Natural killer cell (primary cell): ENCODE measurements at regions not wholly inside any gene's neighbourhood (a gene's known extent, or its start where the extent isn't known, plus 50 kb on each side); places are given as distances from the start of the nearest gene placed in this dataset.

Experiments
- ATAC-seq, 3 donors: fragments of 150-1000 bp in 2 of 3; fragments of 200-7000 bp in 1 of 3; cut with Tn5 transposase; 1 replicate in 1 of 3; 2 replicates in 2 of 3; pipeline ENCODE4 v1.10.0; 2021; ENCODE audit warnings: mild to moderate bottlenecking in 2 of 3, moderate library complexity in 2 of 3
- DNase-seq, 2 donors: peaks; one replicate each; pipeline versions ENCODE4 v3.0.0 to v3.0.0-alpha.2; 2013 to 2021; ENCODE audit warnings: mixed read lengths in 1 of 2
- H3K27ac ChIP-seq: one replicate; pipeline ENCODE4 v1.5.1; 2013; ENCODE audit warnings: mild to moderate bottlenecking, low read length
- H3K27me3 ChIP-seq: one replicate; pipeline ENCODE4 v1.6.1; 2013; ENCODE audit warnings: low read length; ENCODE audit not compliant: control insufficient read depth, insufficient read depth
- H3K36me3 ChIP-seq: one replicate; pipeline ENCODE4 v1.6.1; 2013; ENCODE audit warnings: low read length; ENCODE audit not compliant: control insufficient read depth, insufficient read depth
- H3K4me1 ChIP-seq: one replicate; pipeline ENCODE4 v1.6.1; 2013; ENCODE audit warnings: low read length; ENCODE audit not compliant: control insufficient read depth, insufficient read depth
- H3K4me3 ChIP-seq: one replicate; pipeline ENCODE4 v1.5.1; 2013; ENCODE audit warnings: low read length
- H3K9me3 ChIP-seq: one replicate; pipeline ENCODE4 v1.6.1; 2013; ENCODE audit warnings: low read length; ENCODE audit not compliant: control insufficient read depth, insufficient read depth
- H3K27ac Mint-ChIP-seq, 2 donors: one replicate each; pipeline ENCODE4 v1.8.0; 2022; ENCODE audit warnings: mild to moderate bottlenecking in 2 of 2, mixed read lengths in 2 of 2, moderate library complexity in 1 of 2
- H3K27me3 Mint-ChIP-seq, 2 donors: one replicate each; pipeline ENCODE4 v1.8.0; 2022; ENCODE audit warnings: low read depth in 2 of 2, mixed read lengths in 2 of 2
- H3K36me3 Mint-ChIP-seq: one replicate; pipeline ENCODE4 v1.8.0; 2022; ENCODE audit warnings: mixed read lengths
- H3K4me1 Mint-ChIP-seq, 2 donors: one replicate each; pipeline ENCODE4 v1.8.0; 2022; ENCODE audit warnings: mixed read lengths in 2 of 2
- H3K4me3 Mint-ChIP-seq: one replicate; pipeline ENCODE4 v1.8.0; 2022; ENCODE audit warnings: mild to moderate bottlenecking, moderate library complexity, mixed read lengths
- H3K9me3 Mint-ChIP-seq, 2 donors: one replicate each; pipeline ENCODE4 v1.8.0; 2022; ENCODE audit warnings: mixed read lengths in 2 of 2
- WGBS: methylation state at CpG from one replicate; pipeline ENCODE4 v1.1.7; 2013; ENCODE audit warnings: missing lambda C conversion rate; ENCODE audit not compliant: insufficient coverage; 5-methylcytosine and 5-hydroxymethylcytosine counted together
- intact Hi-C: fragments of 100-400 bp; cut with micrococcal nuclease; formaldehyde crosslinking; loops from one replicate; pipeline ENCODE4 v1.14.2; 2022
- TF ChIP-seq, protein P1 (sequence below): fragments of 200-600 bp; IDR thresholded peaks from one replicate; pipeline ENCODE4 v1.8.0; 2022; ENCODE audit warnings: antibody characterized with exemption

DNA sequence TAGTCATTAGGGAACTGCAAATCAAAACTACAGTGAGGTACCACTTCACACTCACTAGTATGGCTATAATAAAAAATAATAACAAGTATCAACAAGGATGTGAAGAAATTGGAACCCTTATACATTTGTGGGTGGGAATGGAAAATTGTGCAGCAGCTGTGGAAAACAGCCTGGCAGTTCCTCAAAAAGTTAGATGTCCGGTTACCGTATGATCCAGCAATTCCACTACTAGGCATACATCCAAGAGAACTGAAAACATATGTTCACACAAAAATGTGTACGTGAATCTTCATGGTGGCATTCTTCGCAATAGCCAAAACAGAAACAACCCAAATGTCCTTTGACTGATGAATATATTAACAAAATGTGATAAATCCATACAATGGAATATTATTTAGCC, 187.9 kb upstream of the LYSMD4 start:
- H3K27ac Mint-ChIP-seq, result no peak overlapping the region
- H3K9me3 Mint-ChIP-seq, result no peaks in the 10 kb centered on the region
- Histone ChIP-seq H3K9me3 (no peaks in the 10 kb centered on the region), H3K4me3 (no peak overlapping the region), H3K27me3 (peaks cover 10% of the 10 kb centered on the region), H3K27ac (no peak overlapping the region), H3K4me1 (peaks cover 6% of the 10 kb centered on the region), H3K36me3 (no peaks in the 10 kb centered on the region)
- ATAC-seq (no peak), DNase-seq (no peak)
- intact Hi-C loops, result loop anchor here (10.0 kb wide), 1 partner anchor 684 kb away; the partner anchor contains the start of genes ASB7 and LINS1
- WGBS, result 95% methylated on average over 4 of the region's 4 CpGs
- H3K36me3 Mint-ChIP-seq, result no peaks in the 10 kb centered on the region
- peaks cover 0 to 9% of the 10 kb centered on the region in 2 donors for H3K4me1 Mint-ChIP-seq
- H3K4me3 Mint-ChIP-seq, result no peak overlapping the region
- TF ChIP-seq, protein P1, sequence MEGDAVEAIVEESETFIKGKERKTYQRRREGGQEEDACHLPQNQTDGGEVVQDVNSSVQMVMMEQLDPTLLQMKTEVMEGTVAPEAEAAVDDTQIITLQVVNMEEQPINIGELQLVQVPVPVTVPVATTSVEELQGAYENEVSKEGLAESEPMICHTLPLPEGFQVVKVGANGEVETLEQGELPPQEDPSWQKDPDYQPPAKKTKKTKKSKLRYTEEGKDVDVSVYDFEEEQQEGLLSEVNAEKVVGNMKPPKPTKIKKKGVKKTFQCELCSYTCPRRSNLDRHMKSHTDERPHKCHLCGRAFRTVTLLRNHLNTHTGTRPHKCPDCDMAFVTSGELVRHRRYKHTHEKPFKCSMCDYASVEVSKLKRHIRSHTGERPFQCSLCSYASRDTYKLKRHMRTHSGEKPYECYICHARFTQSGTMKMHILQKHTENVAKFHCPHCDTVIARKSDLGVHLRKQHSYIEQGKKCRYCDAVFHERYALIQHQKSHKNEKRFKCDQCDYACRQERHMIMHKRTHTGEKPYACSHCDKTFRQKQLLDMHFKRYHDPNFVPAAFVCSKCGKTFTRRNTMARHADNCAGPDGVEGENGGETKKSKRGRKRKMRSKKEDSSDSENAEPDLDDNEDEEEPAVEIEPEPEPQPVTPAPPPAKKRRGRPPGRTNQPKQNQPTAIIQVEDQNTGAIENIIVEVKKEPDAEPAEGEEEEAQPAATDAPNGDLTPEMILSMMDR, result no peak
- H3K27me3 Mint-ChIP-seq, result peaks cover 26 to 56% of the 10 kb centered on the region in 2 donors

DNA sequence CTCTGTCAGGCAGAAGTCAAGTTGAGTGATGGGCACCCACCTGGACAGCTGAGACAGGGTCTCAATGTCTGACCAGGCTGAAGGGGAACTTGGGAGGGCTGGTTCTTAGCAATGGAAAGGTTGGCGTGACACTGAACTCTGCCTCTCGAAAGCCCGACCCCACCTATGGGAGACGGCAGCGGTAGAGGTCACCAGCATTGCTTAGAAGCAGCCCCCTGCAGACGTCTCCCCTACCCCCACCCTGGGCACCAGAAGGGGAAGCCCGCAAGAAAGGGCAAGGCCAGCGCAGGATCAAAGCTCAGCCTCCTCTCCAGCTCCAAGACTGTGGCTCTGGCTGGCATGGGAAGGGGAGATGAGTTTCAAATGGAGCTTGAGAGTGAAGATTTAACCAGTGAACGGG, 184.8 kb upstream of the LYSMD4 start:
- no peak overlapping the region for H3K4me3 ChIP-seq
- WGBS, result 93% methylated on average over 5 of the region's 9 CpGs
- DNase-seq (no peak), ATAC-seq (no peak)
- intact Hi-C loops, result no loop called here
- H3K36me3 ChIP-seq, result no peaks in the 10 kb centered on the region
- Mint-ChIP-seq H3K27ac (no peak overlapping the region), H3K27me3 (peaks cover 24 to 45% of the 10 kb centered on the region in 2 donors), H3K4me1 (no peaks in the 10 kb centered on the region), H3K4me3 (no peak overlapping the region), H3K9me3 (no peaks in the 10 kb centered on the region), H3K36me3 (no peaks in the 10 kb centered on the region)
- no peaks in the 10 kb centered on the region for H3K9me3 ChIP-seq
- TF ChIP-seq, protein P1, result no peak
- no peak overlapping the region for H3K27ac ChIP-seq
- H3K27me3 ChIP-seq, result peaks cover 6% of the 10 kb centered on the region
- no peaks in the 10 kb centered on the region for H3K4me1 ChIP-seq

DNA sequence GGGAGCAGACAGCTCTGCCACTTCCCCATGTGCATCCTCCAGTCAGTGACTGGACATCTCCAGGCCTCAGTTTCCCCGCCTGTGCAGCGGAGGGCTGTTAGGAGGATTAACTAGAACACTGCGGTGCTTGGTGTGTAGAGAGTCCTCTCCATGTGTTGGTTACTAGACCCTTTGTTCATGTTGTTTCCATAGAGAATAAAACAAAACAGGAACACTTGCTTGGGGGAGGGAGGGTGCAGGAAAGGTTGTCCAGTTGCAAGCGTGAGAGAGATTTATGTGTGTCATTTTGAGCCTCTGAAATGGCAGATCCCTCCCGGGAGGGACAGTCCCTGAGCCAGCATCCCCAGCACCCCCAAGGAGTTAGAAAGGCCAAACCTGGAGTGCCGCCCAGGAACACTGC, 184.0 kb upstream of the LYSMD4 start:
- no peak overlapping the region for H3K27ac ChIP-seq
- WGBS, result 55% methylated on average over 6 of the region's 6 CpGs
- no peak overlapping the region for H3K4me3 Mint-ChIP-seq
- no peaks in the 10 kb centered on the region for H3K36me3 Mint-ChIP-seq
- intact Hi-C loops, result no loop called here
- no peak for ATAC-seq
- H3K4me1 ChIP-seq, result no peaks in the 10 kb centered on the region
- H3K4me3 ChIP-seq, result no peak overlapping the region
- H3K9me3 ChIP-seq, result no peaks in the 10 kb centered on the region
- no peak for DNase-seq
- TF ChIP-seq, protein P1, result no peak
- no peaks in the 10 kb centered on the region for H3K9me3 Mint-ChIP-seq
- no peak overlapping the region for H3K27ac Mint-ChIP-seq
- peaks cover 4% of the 10 kb centered on the region for H3K27me3 ChIP-seq
- H3K36me3 ChIP-seq, result no peaks in the 10 kb centered on the region
- H3K4me1 Mint-ChIP-seq, result no peaks in the 10 kb centered on the region
- H3K27me3 Mint-ChIP-seq, result peaks cover 22 to 42% of the 10 kb centered on the region in 2 donors

DNA sequence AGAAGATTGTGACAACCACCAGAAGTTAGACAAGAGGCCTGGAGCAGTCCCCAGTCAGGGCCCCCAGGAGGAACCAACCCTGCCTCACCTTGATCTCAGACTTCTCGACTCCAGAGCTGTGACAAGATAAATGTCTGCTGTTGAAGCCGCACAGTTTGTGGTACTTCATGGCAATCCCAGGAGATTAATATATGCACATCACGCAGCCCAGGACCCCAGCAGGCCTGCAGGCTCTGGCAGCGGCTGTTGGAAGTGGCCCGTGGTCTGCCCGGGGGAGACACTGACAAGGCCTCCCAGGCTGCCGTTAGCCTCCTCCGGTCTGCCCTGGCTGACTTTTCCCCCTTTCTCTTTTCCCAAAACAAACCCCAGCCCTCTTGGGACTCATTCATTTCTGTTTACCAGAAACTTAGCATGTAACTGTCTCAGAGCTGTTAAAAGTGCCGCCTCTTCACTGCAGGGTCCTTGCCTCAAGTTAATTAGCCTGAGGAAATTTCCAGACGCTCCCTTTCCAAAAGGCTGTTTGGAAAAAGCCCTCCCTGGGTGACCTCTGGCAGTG, 183.5 kb upstream of the LYSMD4 start:
- H3K9me3 Mint-ChIP-seq, result no peaks in the 10 kb centered on the region
- no peaks in the 10 kb centered on the region for H3K9me3 ChIP-seq
- no peaks in the 10 kb centered on the region for H3K36me3 ChIP-seq
- H3K27me3 Mint-ChIP-seq, result peaks cover 21 to 42% of the 10 kb centered on the region in 2 donors
- no peaks in the 10 kb centered on the region for H3K4me1 ChIP-seq
- H3K27ac ChIP-seq, result no peak overlapping the region
- intact Hi-C loops, result no loop called here
- 80% methylated on average over 10 of the region's 10 CpGs for WGBS
- no peak for DNase-seq
- no peak overlapping the region for H3K4me3 Mint-ChIP-seq
- TF ChIP-seq, protein P1, result no peak
- H3K4me1 Mint-ChIP-seq, result no peaks in the 10 kb centered on the region
- H3K27ac Mint-ChIP-seq, result no peak overlapping the region
- H3K27me3 ChIP-seq, result peaks cover 4% of the 10 kb centered on the region
- H3K4me3 ChIP-seq, result no peak overlapping the region
- no peak for ATAC-seq
- H3K36me3 Mint-ChIP-seq, result no peaks in the 10 kb centered on the region
